PC-3 (cell line): ENCODE measurements at regions not wholly inside any gene's neighbourhood (a gene's known extent, or its start where the extent isn't known, plus 50 kb on each side); places are given as distances from the start of the nearest gene placed in this dataset.

Experiments
- ATAC-seq: fragments of 200-7000 bp; cut with Tn5 transposase; 2 replicates; pipeline ENCODE4 v1.9.1; 2020; ENCODE audit warnings: mild to moderate bottlenecking, moderate library complexity
- BruUV-seq: library from RNA; stranded (reverse); fragments of 400-500 nt; replicated peaks from 2 replicates; lab custom pipeline; 2021; lab: Mats Ljungman, UMichigan
- CTCF ChIA-PET: fragments of 300-600 bp; sonication (Branson Sonifier 250); formaldehyde crosslinking; loops from one replicate; lab custom pipeline; 2022; ENCODE audit warnings: antibody characterized with exemption; lab: Charles Lee
- POLR2A ChIA-PET: fragments of 300-600 bp; sonication (Branson Sonifier 250); formaldehyde crosslinking; loops from one replicate; lab custom pipeline; 2022; ENCODE audit warnings: antibody characterized with exemption; ENCODE audit not compliant: unreplicated experiment; lab: Charles Lee
- DNase-seq: peaks from one replicate; pipeline ENCODE4 v3.0.0-alpha.2; 2015
- H2AFZ ChIP-seq: fragments of 300-600 bp; sonication (generic); 2 replicates; pipeline ENCODE4 v1.6.0; 2016; ENCODE audit warnings: antibody characterized with exemption, low read length
- H3F3A ChIP-seq: fragments of 300-600 bp; sonication (generic); one replicate; pipeline ENCODE4 v1.6.0; 2017; ENCODE audit warnings: antibody characterized with exemption, low read length, control low read depth, mild to moderate bottlenecking; ENCODE audit not compliant: unreplicated experiment
- H3K27ac ChIP-seq: fragments of 300-600 bp; sonication (generic); 2 replicates; pipeline ENCODE4 v1.5.1; 2016; ENCODE audit warnings: mild to moderate bottlenecking, low read length
- H3K27me3 ChIP-seq: fragments of 300-600 bp; sonication (generic); 2 replicates; pipeline ENCODE4 v1.6.1; 2016; ENCODE audit warnings: low read length, mixed read lengths
- H3K36me3 ChIP-seq: fragments of 300-600 bp; sonication (generic); 2 replicates; pipeline ENCODE4 v1.6.1; 2016; ENCODE audit warnings: low read depth, mixed run types, low read length, mixed read lengths
- H3K4me1 ChIP-seq: fragments of 300-600 bp; sonication (generic); 2 replicates; pipeline ENCODE4 v1.5.1; 2016; ENCODE audit warnings: low read length; ENCODE audit not compliant: insufficient read depth
- H3K4me2 ChIP-seq: fragments of 300-600 bp; sonication (generic); 2 replicates; pipeline ENCODE4 v1.6.0; 2016; ENCODE audit warnings: low read length
- H3K4me3 ChIP-seq: fragments of 300-600 bp; sonication (generic); 2 replicates; pipeline ENCODE4 v1.5.1; 2016; ENCODE audit warnings: mild to moderate bottlenecking, low read length, mixed read lengths
- H3K79me2 ChIP-seq: fragments of 300-600 bp; sonication (generic); 2 replicates; pipeline ENCODE4 v1.6.1; 2017; ENCODE audit warnings: low read length, mixed read lengths
- H3K9ac ChIP-seq: fragments of 300-600 bp; sonication (generic); 2 replicates; pipeline ENCODE4 v1.6.0; 2016; ENCODE audit warnings: mild to moderate bottlenecking, low read length
- H3K9me2 ChIP-seq: fragments of 300-600 bp; sonication (generic); replicated peaks from 2 replicates; pipeline ENCODE4 v1.6.1; 2016; ENCODE audit warnings: mixed run types, low read length, mixed read lengths
- H3K9me3 ChIP-seq: fragments of 300-600 bp; sonication (generic); 2 replicates; pipeline ENCODE4 v1.6.1; 2016; ENCODE audit warnings: low read length, mixed read lengths
- H4K20me1 ChIP-seq: fragments of 300-600 bp; sonication (generic); 2 replicates; pipeline ENCODE4 v1.6.1; 2016; ENCODE audit warnings: low read length, mixed read lengths
- CTCF ChIP-seq: fragments of 300-600 bp; sonication (generic); conservative IDR thresholded peaks from 2 replicates; pipeline ENCODE4 v1.5.1; 2017; ENCODE audit warnings: antibody characterized with exemption, low read depth, mild to moderate bottlenecking, low read length
- EZH2 ChIP-seq: fragments of 300-600 bp; sonication (generic); IDR thresholded peaks from one replicate; pipeline ENCODE4 v1.6.1; 2017; ENCODE audit warnings: antibody characterized with exemption, mild to moderate bottlenecking, low read length; ENCODE audit not compliant: unreplicated experiment
- EZH2phosphoT487 ChIP-seq: fragments of 300-600 bp; sonication (generic); IDR thresholded peaks from 2 replicates; pipeline ENCODE4 v1.6.1; 2018; ENCODE audit warnings: mild to moderate bottlenecking, antibody characterized with exemption, low read length, borderline replicate concordance
- intact Hi-C: fragments of 100-400 bp; cut with micrococcal nuclease; formaldehyde crosslinking; loops from 2 replicates; pipeline ENCODE4 v1.9.0; 2023

GRCh38 chr10:126736142-126736541 lies 65.6 kb upstream of the C10orf90 start:
- no peaks in the 10 kb centered on the region for H3K36me3 ChIP-seq
- ATAC-seq: no peak
- H3K4me2 ChIP-seq: no peak overlapping the region
- no peak overlapping the region for H3K4me3 ChIP-seq
- no peaks in the 10 kb centered on the region for H3K27me3 ChIP-seq
- BruUV-seq: no TSS peak
- TF ChIP-seq CTCF: no peak
- no peak for TF ChIP-seq EZH2
- no peak for TF ChIP-seq EZH2phosphoT487
- no peak overlapping the region for H3K9ac ChIP-seq
- POLR2A ChIA-PET: no interaction called here
- H4K20me1 ChIP-seq: no peaks in the 10 kb centered on the region
- no peaks in the 10 kb centered on the region for H3K9me3 ChIP-seq
- H3K4me1 ChIP-seq: no peaks in the 10 kb centered on the region
- CTCF ChIA-PET: no interaction called here
- intact Hi-C loops: no loop called here
- H2AFZ ChIP-seq: no peak overlapping the region
- H3K79me2 ChIP-seq: no peaks in the 10 kb centered on the region
- H3K9me2 ChIP-seq: no peaks in the 10 kb centered on the region
- no peak overlapping the region for H3K27ac ChIP-seq
- no peak for DNase-seq
- H3F3A ChIP-seq: no peaks in the 10 kb centered on the region

- Histone ChIP-seq H3K4me1 (no peaks in the 10 kb centered on the region), H3K9ac (no peak overlapping the region), H3K27ac (no peak overlapping the region), H3K27me3 (no peaks in the 10 kb centered on the region), H3K36me3 (no peaks in the 10 kb centered on the region), H3K9me2 (no peaks in the 10 kb centered on the region), H3K9me3 (no peaks in the 10 kb centered on the region), H3F3A (no peaks in the 10 kb centered on the region), H3K4me3 (no peak overlapping the region), H2AFZ (no peak overlapping the region), H3K4me2 (no peak overlapping the region), H3K79me2 (no peaks in the 10 kb centered on the region), H4K20me1 (no peaks in the 10 kb centered on the region)
- intact Hi-C loops: no loop called here
- BruUV-seq: no TSS peak
- DNase-seq (no peak), ATAC-seq (no peak)
- ChIA-PET POLR2A (no interaction called here), CTCF (no interaction called here)
- TF ChIP-seq CTCF (no peak), EZH2phosphoT487 (no peak), EZH2 (no peak)
Observed at GRCh38 chr10:126736727-126737126, 66.2 kb upstream of the C10orf90 start.

GRCh38 chr10:126738001-126738400 lies 67.5 kb upstream of the C10orf90 start:
- intact Hi-C loops: no loop called here
- Histone ChIP-seq H3K9me2 (no peaks in the 10 kb centered on the region), H2AFZ (no peak overlapping the region), H3K4me2 (no peak overlapping the region), H3K9me3 (no peaks in the 10 kb centered on the region), H3K36me3 (no peaks in the 10 kb centered on the region), H3K27me3 (no peaks in the 10 kb centered on the region), H3F3A (no peaks in the 10 kb centered on the region), H3K79me2 (no peaks in the 10 kb centered on the region), H4K20me1 (no peaks in the 10 kb centered on the region), H3K9ac (no peak overlapping the region), H3K27ac (no peak overlapping the region), H3K4me3 (no peak overlapping the region), H3K4me1 (no peaks in the 10 kb centered on the region)
- ChIA-PET POLR2A (no interaction called here), CTCF (no interaction called here)
- TF ChIP-seq CTCF (no peak), EZH2 (no peak), EZH2phosphoT487 (no peak)
- BruUV-seq: no TSS peak
- ATAC-seq: no peak
- DNase-seq: no peak
